ENCODE measurements at regions not wholly inside any gene's neighbourhood (a gene's known extent, or its start where the extent isn't known, plus 50 kb on each side); places are given as distances from the start of the nearest gene placed in this dataset.

GRCh38 chr3:194775731-194776130, 90.0 kb downstream of the FAM43A start:
- no peak overlapping the region for H3K4me3 ChIP-seq (ENCODE audit: low read depth, low read length)
- TF ChIP-seq CTCF (IDR thresholded peaks at IDR 0.05; ENCODE audit: control insufficient read depth, extremely low read depth, insufficient read depth): no peak
- no peak for DNase-seq (ENCODE audit: low read depth)

GRCh38 chr3:194777729-194778128, 92.0 kb downstream of the FAM43A start:
- no peak for TF ChIP-seq CTCF (IDR thresholded peaks at IDR 0.05; ENCODE audit: control insufficient read depth, extremely low read depth, insufficient read depth)
- no peak for DNase-seq (ENCODE audit: low read depth)
- no peak overlapping the region for H3K4me3 ChIP-seq (ENCODE audit: low read depth, low read length)

- no peak for DNase-seq (ENCODE audit: low read depth)
- TF ChIP-seq CTCF (IDR thresholded peaks at IDR 0.05; ENCODE audit: control insufficient read depth, extremely low read depth, insufficient read depth): no peak
- H3K4me3 ChIP-seq (ENCODE audit: low read depth, low read length): no peak overlapping the region
These were observed 94.1 kb downstream of the FAM43A start for GRCh38 chr3:194779729-194780224.

- no peak for TF ChIP-seq CTCF (IDR thresholded peaks at IDR 0.05; ENCODE audit: control insufficient read depth, extremely low read depth, insufficient read depth)
- H3K4me3 ChIP-seq (ENCODE audit: low read depth, low read length): no peak overlapping the region
These were observed 95.0 kb downstream of the FAM43A start for GRCh38 chr3:194780706-194781105.

GRCh38 chr3:194781617-194782016, 95.9 kb downstream of the FAM43A start:
- TF ChIP-seq CTCF (IDR thresholded peaks at IDR 0.05; ENCODE audit: control insufficient read depth, extremely low read depth, insufficient read depth): no peak
- no peak for DNase-seq (ENCODE audit: low read depth)

More at GRCh38 chr3:194780706-194781105, 95.0 kb downstream of the FAM43A start:
- no peak for DNase-seq (ENCODE audit: low read depth)

GRCh38 chr3:194782698-194783404, 97.2 kb downstream of the FAM43A start:
- DNase-seq (ENCODE audit: low read depth): no peak
- H3K4me3 ChIP-seq (ENCODE audit: low read depth, low read length): no peak overlapping the region
- no peak for TF ChIP-seq CTCF (IDR thresholded peaks at IDR 0.05; ENCODE audit: control insufficient read depth, extremely low read depth, insufficient read depth)

More at GRCh38 chr3:194781617-194782016, 95.9 kb downstream of the FAM43A start:
- no peak overlapping the region for H3K4me3 ChIP-seq (ENCODE audit: low read depth, low read length)

GRCh38 chr3:194784361-194784760, 98.7 kb downstream of the FAM43A start:
- TF ChIP-seq CTCF (IDR thresholded peaks at IDR 0.05; ENCODE audit: control insufficient read depth, extremely low read depth, insufficient read depth): no peak
- no peak for DNase-seq (ENCODE audit: low read depth)
- H3K4me3 ChIP-seq (ENCODE audit: low read depth, low read length): no peak overlapping the region

Data from LNCaP clone FGC (cell line).